Breast epithelium (tissue), 3 donors: ENCODE measurements at regions not wholly inside any gene's neighbourhood (a gene's known extent, or its start where the extent isn't known, plus 50 kb on each side); places are given as distances from the start of the nearest gene placed in this dataset.

Experiments
- POLR2A ChIP-seq: fragments of 450-650 bp; IDR thresholded peaks from one replicate; pipeline ENCODE4 v1.6.1; 2016; ENCODE audit warnings: antibody characterized with exemption, mild to moderate bottlenecking, moderate library complexity
- POLR2AphosphoS5 ChIP-seq, 3 donors: sonication (generic); formaldehyde crosslinking; IDR thresholded peaks; one replicate each; pipeline ENCODE4 v1.6.1; 2017; ENCODE audit warnings: antibody characterized with exemption in 3 of 3
- TF ChIP-seq, protein P1 (sequence below), 3 donors: fragments of 450-650 bp; IDR thresholded peaks; one replicate each; pipeline ENCODE4 v1.5.1; 2016 to 2017; ENCODE audit warnings: antibody characterized with exemption in 3 of 3, mild to moderate bottlenecking in 3 of 3, moderate library complexity in 3 of 3

DNA sequence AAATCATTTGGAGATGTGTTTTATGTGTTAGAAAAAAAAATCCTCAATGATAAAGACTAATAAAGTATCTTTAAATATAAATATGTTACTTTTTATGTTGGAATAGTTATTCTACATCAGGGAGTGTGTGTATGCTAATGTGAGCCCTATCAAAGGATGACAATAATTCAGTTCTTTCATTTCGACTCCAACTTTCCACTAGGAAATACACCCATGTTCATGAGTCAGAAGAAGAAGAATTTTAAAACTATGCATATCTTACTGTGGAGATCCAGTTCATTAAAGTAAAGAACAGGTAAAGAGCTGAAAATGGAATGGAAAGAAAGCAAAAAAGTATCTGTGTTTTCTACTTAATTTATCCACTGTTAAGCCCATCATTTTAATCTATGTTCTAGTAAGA is 399.8 kb downstream of the KCNJ2 start:
- TF ChIP-seq POLR2A, result no peak
- TF ChIP-seq, protein P1, sequence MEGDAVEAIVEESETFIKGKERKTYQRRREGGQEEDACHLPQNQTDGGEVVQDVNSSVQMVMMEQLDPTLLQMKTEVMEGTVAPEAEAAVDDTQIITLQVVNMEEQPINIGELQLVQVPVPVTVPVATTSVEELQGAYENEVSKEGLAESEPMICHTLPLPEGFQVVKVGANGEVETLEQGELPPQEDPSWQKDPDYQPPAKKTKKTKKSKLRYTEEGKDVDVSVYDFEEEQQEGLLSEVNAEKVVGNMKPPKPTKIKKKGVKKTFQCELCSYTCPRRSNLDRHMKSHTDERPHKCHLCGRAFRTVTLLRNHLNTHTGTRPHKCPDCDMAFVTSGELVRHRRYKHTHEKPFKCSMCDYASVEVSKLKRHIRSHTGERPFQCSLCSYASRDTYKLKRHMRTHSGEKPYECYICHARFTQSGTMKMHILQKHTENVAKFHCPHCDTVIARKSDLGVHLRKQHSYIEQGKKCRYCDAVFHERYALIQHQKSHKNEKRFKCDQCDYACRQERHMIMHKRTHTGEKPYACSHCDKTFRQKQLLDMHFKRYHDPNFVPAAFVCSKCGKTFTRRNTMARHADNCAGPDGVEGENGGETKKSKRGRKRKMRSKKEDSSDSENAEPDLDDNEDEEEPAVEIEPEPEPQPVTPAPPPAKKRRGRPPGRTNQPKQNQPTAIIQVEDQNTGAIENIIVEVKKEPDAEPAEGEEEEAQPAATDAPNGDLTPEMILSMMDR (IDR thresholded peaks at IDR 0.05), result no peak
- no peak for TF ChIP-seq POLR2AphosphoS5 (IDR thresholded peaks at IDR 0.05)
